ENCODE measurements at regions not wholly inside any gene's neighbourhood (a gene's known extent, or its start where the extent isn't known, plus 50 kb on each side); places are given as distances from the start of the nearest gene placed in this dataset.

- no peak for DNase-seq
- Histone ChIP-seq H3K4me3 (ENCODE audit: low read depth, low read length) (no peak overlapping the region), H3K27me3 (replicated peaks) (peaks cover 13% of the 10 kb centered on the region), H3K27ac (no peak overlapping the region), H3K36me3 (replicated peaks) (no peaks in the 10 kb centered on the region)
- in situ Hi-C loops (cut with HindIII; ENCODE audit: low pct_ligation_motif_present, low sequenced_read_pairs) = no loop called here
- TF ChIP-seq CTCF (IDR thresholded peaks at IDR 0.05; ENCODE audit: low read depth, low read length, missing control alignments) = no peak
Observed at GRCh38 chr11:19430346-19430745, 189.6 kb upstream of the E2F8 start.

GRCh38 chr11:19429108-19429760 is 188.5 kb upstream of the E2F8 start:
- Histone ChIP-seq H3K36me3 (replicated peaks) (no peaks in the 10 kb centered on the region), H3K27me3 (replicated peaks) (peaks cover 13% of the 10 kb centered on the region), H3K27ac (no peak overlapping the region), H3K4me3 (ENCODE audit: low read depth, low read length) (no peak overlapping the region)
- no peak for DNase-seq
- no peak for TF ChIP-seq CTCF (IDR thresholded peaks at IDR 0.05; ENCODE audit: low read depth, low read length, missing control alignments)
- in situ Hi-C loops (cut with HindIII; ENCODE audit: low pct_ligation_motif_present, low sequenced_read_pairs) = no loop called here

GRCh38 chr11:19428206-19429002 is 187.7 kb upstream of the E2F8 start:
- no peak overlapping the region for H3K4me3 ChIP-seq (ENCODE audit: low read depth, low read length)
- peak; percentile 17 for TF ChIP-seq CTCF (IDR thresholded peaks at IDR 0.05; ENCODE audit: low read depth, low read length, missing control alignments)
- H3K36me3 ChIP-seq (replicated peaks) = no peaks in the 10 kb centered on the region
- in situ Hi-C loops (cut with HindIII; ENCODE audit: low pct_ligation_motif_present, low sequenced_read_pairs) = no loop called here
- no peak overlapping the region for H3K27ac ChIP-seq
- DNase-seq = no peak
- H3K27me3 ChIP-seq (replicated peaks) = peaks cover 13% of the 10 kb centered on the region

GRCh38 chr11:19426756-19427403 is 186.1 kb upstream of the E2F8 start:
- TF ChIP-seq CTCF (IDR thresholded peaks at IDR 0.05; ENCODE audit: low read depth, low read length, missing control alignments) = no peak
- Histone ChIP-seq H3K36me3 (replicated peaks) (no peaks in the 10 kb centered on the region), H3K4me3 (ENCODE audit: low read depth, low read length) (no peak overlapping the region), H3K27ac (no peak overlapping the region), H3K27me3 (replicated peaks) (peaks cover 13% of the 10 kb centered on the region)
- in situ Hi-C loops (cut with HindIII; ENCODE audit: low pct_ligation_motif_present, low sequenced_read_pairs) = no loop called here
- no peak for DNase-seq

GRCh38 chr11:19426011-19426755 is 185.4 kb upstream of the E2F8 start:
- in situ Hi-C loops (cut with HindIII; ENCODE audit: low pct_ligation_motif_present, low sequenced_read_pairs) = no loop called here
- H3K27ac ChIP-seq = no peak overlapping the region
- H3K4me3 ChIP-seq (ENCODE audit: low read depth, low read length) = no peak overlapping the region
- no peak for DNase-seq
- no peaks in the 10 kb centered on the region for H3K36me3 ChIP-seq (replicated peaks)
- peaks cover 13% of the 10 kb centered on the region for H3K27me3 ChIP-seq (replicated peaks)
- no peak for TF ChIP-seq CTCF (IDR thresholded peaks at IDR 0.05; ENCODE audit: low read depth, low read length, missing control alignments)

All from brain microvascular endothelial cell (primary cell).